Activated B cell treated with CpG ODN at 0.5 μM for 24 hours (primary cell): ENCODE measurements at regions not wholly inside any gene's neighbourhood (a gene's known extent, or its start where the extent isn't known, plus 50 kb on each side); places are given as distances from the start of the nearest gene placed in this dataset.

Experiments
- ATAC-seq: fragments of 200-7000 bp; cut with Tn5 transposase; one replicate; pipeline ENCODE4 v1.10.0; 2021; ENCODE audit warnings: low read depth, mild to moderate bottlenecking, moderate library complexity
- CTCF ChIA-PET: fragments of 350-600 bp; sonication (Branson Sonifier 250); formaldehyde crosslinking; loops from one replicate; lab custom pipeline; 2021; ENCODE audit warnings: antibody characterized with exemption; lab: Charles Lee
- POLR2A ChIA-PET: fragments of 350-600 bp; sonication (Branson Sonifier 250); formaldehyde crosslinking; loops from one replicate; lab custom pipeline; 2021; ENCODE audit warnings: antibody characterized with exemption; lab: Charles Lee
- DNase-seq: peaks from one replicate; pipeline ENCODE4 v3.0.0; 2022
- H3K27ac Mint-ChIP-seq: one replicate; pipeline ENCODE4 v1.8.0; 2020; ENCODE audit warnings: mixed read lengths
- H3K27me3 Mint-ChIP-seq: one replicate; pipeline ENCODE4 v1.8.0; 2021; ENCODE audit warnings: mixed read lengths
- H3K36me3 Mint-ChIP-seq: one replicate; pipeline ENCODE4 v1.8.0; 2021; ENCODE audit warnings: low read depth, mixed read lengths
- H3K4me1 Mint-ChIP-seq: one replicate; pipeline ENCODE4 v1.8.0; 2021; ENCODE audit warnings: mixed read lengths
- H3K4me3 Mint-ChIP-seq: one replicate; pipeline ENCODE4 v1.8.0; 2020; ENCODE audit warnings: mild to moderate bottlenecking, mixed read lengths
- H3K9me3 Mint-ChIP-seq: one replicate; pipeline ENCODE4 v1.8.0; 2020; ENCODE audit warnings: mixed read lengths
- CTCF ChIP-seq: fragments of 200-600 bp; IDR thresholded peaks from one replicate; pipeline ENCODE4 v1.8.0; 2022; ENCODE audit warnings: antibody characterized with exemption, mild to moderate bottlenecking
- intact Hi-C: fragments of 100-400 bp; cut with micrococcal nuclease; formaldehyde crosslinking; loops from one replicate; pipeline ENCODE4 v1.15.1; 2024

- ChIA-PET CTCF (interaction anchor here (0.6 to 4.3 kb wide), 2 partner anchors 53 to 197 kb away, joined by 4 to 14 read pairs; no protein-coding TSS in a partner anchor), POLR2A (no interaction called here)
- H3K27ac Mint-ChIP-seq, result no peak overlapping the region
- TF ChIP-seq CTCF, result no peak
- no peaks in the 10 kb centered on the region for H3K36me3 Mint-ChIP-seq
- intact Hi-C loops, result loop anchor here (10.0 kb wide), 1 partner anchor 287 kb away; no protein-coding TSS in a partner anchor
- no peaks in the 10 kb centered on the region for H3K9me3 Mint-ChIP-seq
- H3K4me1 Mint-ChIP-seq, result no peaks in the 10 kb centered on the region
- DNase-seq (no peak), ATAC-seq (no peak)
- no peak overlapping the region for H3K4me3 Mint-ChIP-seq
- H3K27me3 Mint-ChIP-seq, result no peaks in the 10 kb centered on the region
Measured at GRCh38 chr21:17388226-17388625, 124.6 kb upstream of the CXADR start.

- Mint-ChIP-seq H3K4me1 (no peaks in the 10 kb centered on the region), H3K27me3 (no peaks in the 10 kb centered on the region), H3K4me3 (no peak overlapping the region), H3K27ac (no peak overlapping the region), H3K9me3 (no peaks in the 10 kb centered on the region), H3K36me3 (no peaks in the 10 kb centered on the region)
- intact Hi-C loops, result loop anchor here (10.0 kb wide), 1 partner anchor 285 kb away; no protein-coding TSS in a partner anchor
- POLR2A ChIA-PET, result no interaction called here
- TF ChIP-seq CTCF, result no peak
- ATAC-seq (no peak), DNase-seq (no peak)
- CTCF ChIA-PET, result interaction anchor here (4.3 kb wide), 1 partner anchor 196 kb away, joined by 14 read pairs; no protein-coding TSS in a partner anchor
Measured at GRCh38 chr21:17389311-17389710, 123.5 kb upstream of the CXADR start.

GRCh38 chr21:17390569-17390968, 122.3 kb upstream of the CXADR start:
- Mint-ChIP-seq H3K9me3 (no peaks in the 10 kb centered on the region), H3K4me1 (no peaks in the 10 kb centered on the region)
- POLR2A ChIA-PET, result no interaction called here

GRCh38 chr21:17391811-17392340, 121.0 kb upstream of the CXADR start:
- ChIA-PET CTCF (no interaction called here), POLR2A (no interaction called here)
- no peak overlapping the region for H3K4me3 Mint-ChIP-seq
- intact Hi-C loops, result no loop called here
- TF ChIP-seq CTCF, result no peak
- ATAC-seq (no peak), DNase-seq (no peak)
- no peak overlapping the region for H3K27ac Mint-ChIP-seq
- H3K9me3 Mint-ChIP-seq, result no peaks in the 10 kb centered on the region
- H3K27me3 Mint-ChIP-seq, result no peaks in the 10 kb centered on the region
- H3K36me3 Mint-ChIP-seq, result no peaks in the 10 kb centered on the region
- no peaks in the 10 kb centered on the region for H3K4me1 Mint-ChIP-seq

More at GRCh38 chr21:17390569-17390968, 122.3 kb upstream of the CXADR start:
- intact Hi-C loops, result no loop called here
- H3K36me3 Mint-ChIP-seq, result no peaks in the 10 kb centered on the region
- DNase-seq (no peak), ATAC-seq (no peak)
- no peaks in the 10 kb centered on the region for H3K27me3 Mint-ChIP-seq
- H3K27ac Mint-ChIP-seq, result no peak overlapping the region
- no peak for TF ChIP-seq CTCF
- H3K4me3 Mint-ChIP-seq, result no peak overlapping the region
- CTCF ChIA-PET, result no interaction called here

- no peak for ATAC-seq
- ChIA-PET POLR2A (no interaction called here), CTCF (no interaction called here)
- H3K27ac Mint-ChIP-seq, result no peak overlapping the region
- no peaks in the 10 kb centered on the region for H3K27me3 Mint-ChIP-seq
- H3K4me1 Mint-ChIP-seq, result no peaks in the 10 kb centered on the region
- DNase-seq, result no peak
- H3K36me3 Mint-ChIP-seq, result no peaks in the 10 kb centered on the region
- no peak overlapping the region for H3K4me3 Mint-ChIP-seq
- TF ChIP-seq CTCF, result no peak
- intact Hi-C loops, result no loop called here
- H3K9me3 Mint-ChIP-seq, result no peaks in the 10 kb centered on the region
Measured at GRCh38 chr21:17393413-17393812, 119.4 kb upstream of the CXADR start.
